ENCODE measurements at regions not wholly inside any gene's neighbourhood (a gene's known extent, or its start where the extent isn't known, plus 50 kb on each side); places are given as distances from the start of the nearest gene placed in this dataset.
"Not testable (repeated sequence)": the region's sequence is repeated elsewhere in the genome, so short reads cannot be mapped to it uniquely, and the experiment has no call there.

- TF ChIP-seq CTCF (IDR thresholded peaks at IDR 0.05), result no peak
- ATAC-seq (ENCODE audit: low FRiP score) (no peak), DNase-seq (ENCODE audit: low spot score) (no peak)
These were observed 75.8 kb upstream of the AFDN start for GRCh38 chr6:167750956-167751358.

GRCh38 chr6:167751579-167752115 is 75.1 kb upstream of the AFDN start:
- ATAC-seq (ENCODE audit: low FRiP score), result no peak
- no peak for DNase-seq (ENCODE audit: low spot score)
- no peak for TF ChIP-seq CTCF (IDR thresholded peaks at IDR 0.05)

GRCh38 chr6:167753281-167753680 is 73.4 kb upstream of the AFDN start:
- ATAC-seq (ENCODE audit: low FRiP score); DNase-seq (ENCODE audit: low spot score): not testable (repeated sequence)

GRCh38 chr6:167754691-167755090 is 72.0 kb upstream of the AFDN start:
- ATAC-seq (ENCODE audit: low FRiP score), result no peak
- TF ChIP-seq CTCF (IDR thresholded peaks at IDR 0.05), result no peak
- no peak for DNase-seq (ENCODE audit: low spot score)

GRCh38 chr6:167755461-167755860 is 71.2 kb upstream of the AFDN start:
- no peak for DNase-seq (ENCODE audit: low spot score)
- no peak for ATAC-seq (ENCODE audit: low FRiP score)
- no peak for TF ChIP-seq CTCF (IDR thresholded peaks at IDR 0.05)

- DNase-seq (ENCODE audit: low spot score) (no peak), ATAC-seq (ENCODE audit: low FRiP score) (no peak)
- no peak for TF ChIP-seq CTCF (IDR thresholded peaks at IDR 0.05)
These were observed 70.1 kb upstream of the AFDN start for GRCh38 chr6:167756597-167756996.

GRCh38 chr6:167757249-167757648 is 69.5 kb upstream of the AFDN start:
- TF ChIP-seq CTCF (IDR thresholded peaks at IDR 0.05), result no peak
- no peak for DNase-seq (ENCODE audit: low spot score)
- no peak for ATAC-seq (ENCODE audit: low FRiP score)

GRCh38 chr6:167757821-167758220 is 68.9 kb upstream of the AFDN start:
- no peak for ATAC-seq (ENCODE audit: low FRiP score)
- no peak for DNase-seq (ENCODE audit: low spot score)

More at GRCh38 chr6:167757821-167758220, 68.9 kb upstream of the AFDN start:
- no peak for TF ChIP-seq CTCF (IDR thresholded peaks at IDR 0.05)
